AG04449 (cell line): ENCODE measurements at regions not wholly inside any gene's neighbourhood (a gene's known extent, or its start where the extent isn't known, plus 50 kb on each side); places are given as distances from the start of the nearest gene placed in this dataset.

Source experiments
- CTCF ChIA-PET: fragments of 350-600 bp; formaldehyde crosslinking; extraction: SDS; loops from one replicate; lab custom pipeline; 2021; ENCODE audit warnings: antibody characterized with exemption; lab: Yijun Ruan, JAX
- POLR2A ChIA-PET: fragments of 400-600, 350-600 bp; formaldehyde crosslinking; extraction: SDS; loops from one replicate; lab custom pipeline; 2020; ENCODE audit warnings: antibody characterized with exemption, inconsistent platforms; lab: Yijun Ruan, JAX
- DNase-seq: peaks from one replicate; pipeline ENCODE4 v3.0.0-alpha.2; 2010; ENCODE audit warnings: low read depth, low spot score
- H3K4me3 ChIP-seq: 2 replicates; pipeline ENCODE4 v1.5.1; 2011; ENCODE audit warnings: low read depth, mild to moderate bottlenecking, control low read depth, low read length
- CTCF ChIP-seq: IDR thresholded peaks from one replicate; pipeline ENCODE4 v1.5.1; 2011; ENCODE audit warnings: mild to moderate bottlenecking, moderate library complexity, low read length, control low read depth, inconsistent platforms; ENCODE audit not compliant: insufficient read depth; ENCODE audit errors: missing control alignments

GRCh38 chr14:47874350-47874749, 198.9 kb upstream of the MDGA2 start:
- no peak for DNase-seq
- ChIA-PET POLR2A (no interaction called here), CTCF (no interaction called here)
- no peak overlapping the region for H3K4me3 ChIP-seq
- TF ChIP-seq CTCF, result no peak

GRCh38 chr14:47872588-47872987, 197.2 kb upstream of the MDGA2 start:
- TF ChIP-seq CTCF, result no peak
- POLR2A ChIA-PET, result no interaction called here
- DNase-seq, result no peak
- no peak overlapping the region for H3K4me3 ChIP-seq
- CTCF ChIA-PET, result no interaction called here

GRCh38 chr14:47863441-47863840, 188.0 kb upstream of the MDGA2 start:
- CTCF ChIA-PET, result no interaction called here
- POLR2A ChIA-PET, result no interaction called here
- TF ChIP-seq CTCF, result no peak

GRCh38 chr14:47857646-47858045, 182.2 kb upstream of the MDGA2 start:
- CTCF ChIA-PET, result no interaction called here
- no peak for TF ChIP-seq CTCF

More at GRCh38 chr14:47863441-47863840, 188.0 kb upstream of the MDGA2 start:
- H3K4me3 ChIP-seq, result no peak overlapping the region
- DNase-seq, result no peak

GRCh38 chr14:47852278-47852677, 176.9 kb upstream of the MDGA2 start:
- ChIA-PET CTCF (no interaction called here), POLR2A (no interaction called here)
- no peak overlapping the region for H3K4me3 ChIP-seq
- no peak for DNase-seq
- TF ChIP-seq CTCF, result no peak

More at GRCh38 chr14:47857646-47858045, 182.2 kb upstream of the MDGA2 start:
- H3K4me3 ChIP-seq, result no peak overlapping the region
- POLR2A ChIA-PET, result no interaction called here
- no peak for DNase-seq

- TF ChIP-seq CTCF, result no peak
- POLR2A ChIA-PET, result no interaction called here
- DNase-seq, result no peak
- H3K4me3 ChIP-seq, result no peak overlapping the region
- CTCF ChIA-PET, result no interaction called here
These were observed 170.6 kb upstream of the MDGA2 start for GRCh38 chr14:47846008-47846407.
